IPS-NIHi11 (cell line): ENCODE measurements at regions not wholly inside any gene's neighbourhood (a gene's known extent, or its start where the extent isn't known, plus 50 kb on each side); places are given as distances from the start of the nearest gene placed in this dataset.
"Not testable (repeated sequence)": the region's sequence is repeated elsewhere in the genome, so short reads cannot be mapped to it uniquely, and the experiment has no call there.

ENCODE experiments used
- DNase-seq: peaks from one replicate; pipeline ENCODE4 v3.0.0; 2012; ENCODE audit warnings: mixed read lengths, low spot score

GRCh38 chrX:149420566-149420965, 84.5 kb downstream of the IDS start:
- DNase-seq, result not testable (repeated sequence)

- peak; percentile 11 for DNase-seq
Observed at GRCh38 chrX:149398027-149398426, 107.1 kb downstream of the IDS start.

- DNase-seq, result no peak
Observed at GRCh38 chrX:149392921-149393320, 112.2 kb downstream of the IDS start.

- no peak for DNase-seq
Observed at GRCh38 chrX:149383852-149384251, 121.3 kb downstream of the IDS start.

- no peak for DNase-seq
Observed at GRCh38 chrX:149374751-149375150, 130.4 kb downstream of the IDS start.

GRCh38 chrX:149372866-149373265, 132.2 kb downstream of the IDS start:
- no peak for DNase-seq

GRCh38 chrX:149371986-149372385, 133.1 kb downstream of the IDS start:
- DNase-seq, result no peak

- no peak for DNase-seq
Observed at GRCh38 chrX:149370097-149370496, 135.0 kb downstream of the IDS start.

GRCh38 chrX:149365552-149365951, 139.6 kb downstream of the IDS start:
- DNase-seq, result no peak

GRCh38 chrX:149365061-149365460, 140.0 kb downstream of the IDS start:
- DNase-seq, result no peak

- no peak for DNase-seq
Observed at GRCh38 chrX:149363965-149364364, 141.1 kb downstream of the IDS start.

GRCh38 chrX:149346306-149346705, 158.8 kb downstream of the IDS start:
- no peak for DNase-seq

GRCh38 chrX:149322316-149322715, 182.8 kb downstream of the IDS start:
- DNase-seq, result no peak

GRCh38 chrX:149313871-149314371, 191.2 kb downstream of the IDS start:
- DNase-seq, result no peak

GRCh38 chrX:149312988-149313387, 192.1 kb downstream of the IDS start:
- no peak for DNase-seq

- DNase-seq, result no peak
Observed at GRCh38 chrX:149312097-149312496, 193.0 kb downstream of the IDS start.

- DNase-seq, result no peak
Observed at GRCh38 chrX:149302705-149303104, 202.4 kb downstream of the IDS start.

GRCh38 chrX:149298111-149298510, 207.0 kb downstream of the IDS start:
- DNase-seq, result no peak

- no peak for DNase-seq
Observed at GRCh38 chrX:149296092-149296491, 209.0 kb downstream of the IDS start.

GRCh38 chrX:149286940-149287349, 218.2 kb downstream of the IDS start:
- peak; percentile 60 for DNase-seq

GRCh38 chrX:149284616-149285015, 220.5 kb downstream of the IDS start:
- DNase-seq, result no peak

- no peak for DNase-seq
Observed at GRCh38 chrX:149283853-149284252, 221.3 kb downstream of the IDS start.

GRCh38 chrX:149282909-149283308, 222.2 kb downstream of the IDS start:
- DNase-seq, result no peak

- no peak for DNase-seq
Observed at GRCh38 chrX:149280011-149280410, 225.1 kb downstream of the IDS start.

GRCh38 chrX:149275836-149276235, 229.3 kb downstream of the IDS start:
- DNase-seq, result no peak
